Endothelial cell of umbilical vein (primary cell): ENCODE measurements at regions not wholly inside any gene's neighbourhood (a gene's known extent, or its start where the extent isn't known, plus 50 kb on each side); places are given as distances from the start of the nearest gene placed in this dataset.

Source experiments
- BruUV-seq: library from RNA; stranded (reverse); fragments of 400-500 nt; replicated peaks from 2 replicates; lab custom pipeline; 2021; lab: Mats Ljungman, UMichigan
- CTCF ChIA-PET: fragments of 300-600, 350-600 bp; sonication (Branson Sonifier 250); formaldehyde crosslinking; loops from one replicate; lab custom pipeline; 2021; ENCODE audit warnings: antibody characterized with exemption, inconsistent platforms; lab: Charles Lee
- POLR2A ChIA-PET: fragments of 300-600, 350-600 bp; sonication (Branson Sonifier 250); formaldehyde crosslinking; loops from one replicate; lab custom pipeline; 2021; ENCODE audit warnings: antibody characterized with exemption, inconsistent platforms; lab: Charles Lee
- DNase-seq: peaks from one replicate; pipeline ENCODE4 v3.0.0-alpha.2; 2011; ENCODE audit warnings: low read depth, low spot score
- FAIRE-seq: peaks from 2 replicates; lab custom pipeline; 2011; peaks lifted over from hg19 to GRCh38; lab: Jason Lieb, UNC
- H2AFZ ChIP-seq: 2 replicates; pipeline ENCODE4 v1.6.0; 2012; ENCODE audit warnings: low read depth, low read length, control low read depth, inconsistent platforms
- H3K27ac ChIP-seq: 2 replicates; pipeline ENCODE4 v1.5.1; 2011; ENCODE audit warnings: low read depth, mild to moderate bottlenecking, control low read depth, low read length, moderate library complexity; ENCODE audit not compliant: insufficient read depth
- H3K27me3 ChIP-seq, 2 experiments: 2 replicates each; pipeline versions ENCODE4 v1.6.0 to v1.6.1; 2011; ENCODE audit warnings: low read length in 2 of 2, mixed read lengths in 1 of 2; ENCODE audit not compliant: control insufficient read depth in 2 of 2, insufficient read depth in 2 of 2
- H3K36me3 ChIP-seq, 2 experiments: 2 replicates in 1 of 2; 3 replicates in 1 of 2; pipeline ENCODE4 v1.5.1; 2011; ENCODE audit warnings: low read length in 2 of 2, mild to moderate bottlenecking in 1 of 2, moderate library complexity in 1 of 2; ENCODE audit not compliant: control insufficient read depth in 2 of 2, insufficient read depth in 2 of 2; ENCODE audit errors: extremely low read depth in 1 of 2
- H3K4me1 ChIP-seq: 3 replicates; pipeline ENCODE4 v1.5.1; 2011; ENCODE audit warnings: mild to moderate bottlenecking, low read length; ENCODE audit not compliant: control insufficient read depth, insufficient read depth; ENCODE audit errors: extremely low read depth
- H3K4me2 ChIP-seq: 2 replicates; pipeline ENCODE4 v1.6.1; 2011; ENCODE audit warnings: low read length, control low read depth, mixed read lengths; ENCODE audit not compliant: insufficient read depth
- H3K4me3 ChIP-seq, 3 experiments: fragments of 200-600 bp in 1 of 3; sonication (generic), shearing (Covaris generic) in 1 of 3; replicated peaks in 1 of 3; 2 replicates each; pipeline ENCODE4 v1.5.1; 2011 to 2016; ENCODE audit warnings: control low read depth in 3 of 3, low read length in 3 of 3, mild to moderate bottlenecking in 2 of 3, inconsistent platforms in 1 of 3, low read depth in 1 of 3, moderate library complexity in 1 of 3; ENCODE audit not compliant: insufficient read depth in 1 of 3
- H3K79me2 ChIP-seq: 2 replicates; pipeline ENCODE4 v1.6.0; 2012; ENCODE audit warnings: low read length, inconsistent platforms; ENCODE audit not compliant: control insufficient read depth, insufficient read depth
- H3K9ac ChIP-seq: replicated peaks from 2 replicates; pipeline ENCODE3; 2011; ENCODE audit warnings: low read length, control low read depth; ENCODE audit not compliant: insufficient read depth; ENCODE audit errors: extremely low read depth
- H3K9me1 ChIP-seq: replicated peaks from 3 replicates; pipeline ENCODE4 v1.6.0; 2011; ENCODE audit warnings: mild to moderate bottlenecking, low read length; ENCODE audit not compliant: control insufficient read depth, insufficient read depth; ENCODE audit errors: extremely low read depth
- H3K9me3 ChIP-seq: replicated peaks from 2 replicates; pipeline ENCODE4 v1.5.1; 2012; ENCODE audit warnings: low read length, inconsistent platforms; ENCODE audit not compliant: control insufficient read depth, insufficient read depth
- H4K20me1 ChIP-seq: replicated peaks from 2 replicates; pipeline ENCODE3; 2011; ENCODE audit warnings: mild to moderate bottlenecking, low read length; ENCODE audit not compliant: control insufficient read depth, insufficient read depth; ENCODE audit errors: extremely low read depth
- CTCF ChIP-seq, 2 donors: IDR thresholded peaks; 1 replicate in 1 of 2; 2 replicates in 1 of 2; pipeline ENCODE4 v1.5.1; 2011; ENCODE audit warnings: low read length in 2 of 2, mild to moderate bottlenecking in 2 of 2, moderate library complexity in 2 of 2, control low read depth in 1 of 2, inconsistent platforms in 1 of 2, low read depth in 1 of 2; ENCODE audit not compliant: insufficient read depth in 1 of 2; ENCODE audit errors: extremely low read depth in 1 of 2
- EZH2 ChIP-seq: IDR thresholded peaks from 2 replicates; pipeline ENCODE4 v1.6.1; 2012; ENCODE audit warnings: borderline replicate concordance, low read depth, mild to moderate bottlenecking, moderate library complexity, low read length, inconsistent platforms; ENCODE audit not compliant: severe bottlenecking
- FOS ChIP-seq: IDR thresholded peaks from 2 replicates; pipeline ENCODE4 v1.6.1; 2011; ENCODE audit warnings: mild to moderate bottlenecking, low read length, moderate library complexity, borderline replicate concordance; ENCODE audit not compliant: insufficient read depth
- GATA2 ChIP-seq: IDR thresholded peaks from 2 replicates; pipeline ENCODE4 v1.7.0; 2011; ENCODE audit warnings: low read depth, mild to moderate bottlenecking, moderate library complexity, mixed read lengths, low read length; ENCODE audit not compliant: insufficient read length, insufficient read depth
- JUN ChIP-seq: IDR thresholded peaks from 2 replicates; pipeline ENCODE4 v1.6.1; 2011; ENCODE audit warnings: borderline replicate concordance, low read depth; ENCODE audit not compliant: insufficient read length, insufficient read depth
- MYC ChIP-seq: IDR thresholded peaks from one replicate; pipeline ENCODE4 v1.6.1; 2011; ENCODE audit warnings: mild to moderate bottlenecking, low read depth, low read length
- POLR2A ChIP-seq: IDR thresholded peaks from 2 replicates; pipeline ENCODE4 v1.6.1; 2012; ENCODE audit warnings: low read depth, mild to moderate bottlenecking, control low read depth, low read length
- POLR2AphosphoS5 ChIP-seq: IDR thresholded peaks from 2 replicates; pipeline ENCODE4 v1.6.1; 2012; ENCODE audit warnings: low read depth, mild to moderate bottlenecking, control low read depth, low read length, moderate library complexity; ENCODE audit not compliant: insufficient read depth
- dilution Hi-C: fragments of 300-500 bp; cut with MboI; formaldehyde crosslinking; loops from one replicate; pipeline ENCODE4 v1.15.0; 2019; ENCODE audit warnings: low sequenced_read_pairs; ENCODE audit not compliant: extremely low pct_ligation_motif_present
- intact Hi-C: fragments of 100-400 bp; cut with micrococcal nuclease; formaldehyde crosslinking; loops from one replicate; pipeline ENCODE4 v1.10.0; 2022
- TF ChIP-seq, protein P1 (sequence below): IDR thresholded peaks from 2 replicates; pipeline ENCODE4 v1.6.1; 2011; ENCODE audit not compliant: insufficient read depth, insufficient read length

- no peaks in the 10 kb centered on the region for H3K79me2 ChIP-seq
- no peak for FAIRE-seq
- H3K36me3 ChIP-seq = no peaks in the 10 kb centered on the region
- H3K9ac ChIP-seq = no peak overlapping the region
- BruUV-seq = no TSS peak
- CTCF ChIA-PET = no interaction called here
- no peaks in the 10 kb centered on the region for H3K9me1 ChIP-seq
- H2AFZ ChIP-seq = no peak overlapping the region
- POLR2A ChIA-PET = no interaction called here
- H3K27me3 ChIP-seq = no peaks in the 10 kb centered on the region
- H3K9me3 ChIP-seq = no peaks in the 10 kb centered on the region
- no peaks in the 10 kb centered on the region for H3K4me1 ChIP-seq
- DNase-seq = no peak
- no peak overlapping the region for H3K4me2 ChIP-seq
- no peak overlapping the region for H3K4me3 ChIP-seq
- intact Hi-C loops = no loop called here
- no peak overlapping the region for H3K27ac ChIP-seq
- TF ChIP-seq, protein P1, sequence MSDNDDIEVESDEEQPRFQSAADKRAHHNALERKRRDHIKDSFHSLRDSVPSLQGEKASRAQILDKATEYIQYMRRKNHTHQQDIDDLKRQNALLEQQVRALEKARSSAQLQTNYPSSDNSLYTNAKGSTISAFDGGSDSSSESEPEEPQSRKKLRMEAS = no peak
- TF ChIP-seq JUN (no peak), FOS (no peak), POLR2A (no peak), GATA2 (no peak), EZH2 (no peak), MYC (no peak)
- no peaks in the 10 kb centered on the region for H4K20me1 ChIP-seq
- dilution Hi-C loops = no loop called here
Measured at GRCh38 chr1:239982762-239983161, 108.9 kb upstream of the FMN2 start.

DNA sequence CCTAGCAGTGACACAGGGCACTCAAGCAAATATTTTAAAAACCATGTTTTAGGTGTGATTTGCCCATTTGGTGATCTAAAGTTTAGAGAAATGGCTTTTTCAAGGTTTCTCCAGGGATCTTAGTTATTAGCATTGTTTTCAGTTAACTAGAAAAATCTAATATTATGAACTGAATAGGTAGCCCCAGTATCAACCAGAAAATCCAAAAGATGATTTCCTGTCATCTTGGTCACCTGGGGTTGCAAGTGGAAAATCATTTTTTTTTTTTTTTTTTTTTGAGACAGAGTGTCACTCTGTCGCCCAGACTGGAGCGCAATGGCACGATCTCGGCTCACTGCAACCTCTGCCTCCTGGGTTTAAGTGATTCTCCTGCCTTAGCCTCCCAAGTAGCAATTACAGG is 106.6 kb upstream of the FMN2 start:
- dilution Hi-C loops = no loop called here
- no TSS peak for BruUV-seq
- no peaks in the 10 kb centered on the region for H3K9me3 ChIP-seq
- no peaks in the 10 kb centered on the region for H4K20me1 ChIP-seq
- H3K9ac ChIP-seq = no peak overlapping the region
- H3K27me3 ChIP-seq = no peaks in the 10 kb centered on the region
- no peaks in the 10 kb centered on the region for H3K36me3 ChIP-seq
- no peak overlapping the region for H3K4me2 ChIP-seq
- no peak overlapping the region for H3K27ac ChIP-seq
- DNase-seq (no peak), FAIRE-seq (no peak)
- H3K4me1 ChIP-seq = no peaks in the 10 kb centered on the region
- ChIA-PET CTCF (no interaction called here), POLR2A (no interaction called here)
- H3K79me2 ChIP-seq = no peaks in the 10 kb centered on the region
- TF ChIP-seq FOS = no peak
- no peak for TF ChIP-seq POLR2A
- no peak for TF ChIP-seq CTCF (IDR thresholded peaks at IDR 0.05; ENCODE audit: extremely low read depth in 1 of 2, insufficient read depth in 1 of 2, low read depth in 1 of 2, low read length in 2 of 2)
- TF ChIP-seq JUN = no peak
- TF ChIP-seq MYC = no peak
- TF ChIP-seq GATA2 = no peak
- no peak for TF ChIP-seq POLR2AphosphoS5
- TF ChIP-seq EZH2 = no peak
- no peak overlapping the region for H3K4me3 ChIP-seq
- H2AFZ ChIP-seq = no peak overlapping the region
- intact Hi-C loops = no loop called here
- H3K9me1 ChIP-seq = no peaks in the 10 kb centered on the region
